Endothelial cell of umbilical vein (primary cell): ENCODE measurements at regions not wholly inside any gene's neighbourhood (a gene's known extent, or its start where the extent isn't known, plus 50 kb on each side); places are given as distances from the start of the nearest gene placed in this dataset.

Experiments used
- BruUV-seq: library from RNA; stranded (reverse); fragments of 400-500 nt; replicated peaks from 2 replicates; lab custom pipeline; 2021; lab: Mats Ljungman, UMichigan
- CTCF ChIA-PET: fragments of 300-600, 350-600 bp; sonication (Branson Sonifier 250); formaldehyde crosslinking; loops from one replicate; lab custom pipeline; 2021; ENCODE audit warnings: antibody characterized with exemption, inconsistent platforms; lab: Charles Lee
- POLR2A ChIA-PET: fragments of 300-600, 350-600 bp; sonication (Branson Sonifier 250); formaldehyde crosslinking; loops from one replicate; lab custom pipeline; 2021; ENCODE audit warnings: antibody characterized with exemption, inconsistent platforms; lab: Charles Lee
- DNase-seq: peaks from one replicate; pipeline ENCODE4 v3.0.0-alpha.2; 2011; ENCODE audit warnings: low read depth, low spot score
- FAIRE-seq: peaks from 2 replicates; lab custom pipeline; 2011; peaks lifted over from hg19 to GRCh38; lab: Jason Lieb, UNC
- H2AFZ ChIP-seq: 2 replicates; pipeline ENCODE4 v1.6.0; 2012; ENCODE audit warnings: low read depth, low read length, control low read depth, inconsistent platforms
- H3K27ac ChIP-seq: 2 replicates; pipeline ENCODE4 v1.5.1; 2011; ENCODE audit warnings: low read depth, mild to moderate bottlenecking, control low read depth, low read length, moderate library complexity; ENCODE audit not compliant: insufficient read depth
- H3K27me3 ChIP-seq, 2 experiments: 2 replicates each; pipeline versions ENCODE4 v1.6.0 to v1.6.1; 2011; ENCODE audit warnings: low read length in 2 of 2, mixed read lengths in 1 of 2; ENCODE audit not compliant: control insufficient read depth in 2 of 2, insufficient read depth in 2 of 2
- H3K36me3 ChIP-seq, 2 experiments: 2 replicates in 1 of 2; 3 replicates in 1 of 2; pipeline ENCODE4 v1.5.1; 2011; ENCODE audit warnings: low read length in 2 of 2, mild to moderate bottlenecking in 1 of 2, moderate library complexity in 1 of 2; ENCODE audit not compliant: control insufficient read depth in 2 of 2, insufficient read depth in 2 of 2; ENCODE audit errors: extremely low read depth in 1 of 2
- H3K4me1 ChIP-seq: 3 replicates; pipeline ENCODE4 v1.5.1; 2011; ENCODE audit warnings: mild to moderate bottlenecking, low read length; ENCODE audit not compliant: control insufficient read depth, insufficient read depth; ENCODE audit errors: extremely low read depth
- H3K4me2 ChIP-seq: 2 replicates; pipeline ENCODE4 v1.6.1; 2011; ENCODE audit warnings: low read length, control low read depth, mixed read lengths; ENCODE audit not compliant: insufficient read depth
- H3K4me3 ChIP-seq, 3 experiments: fragments of 200-600 bp in 1 of 3; sonication (generic), shearing (Covaris generic) in 1 of 3; replicated peaks in 1 of 3; 2 replicates each; pipeline ENCODE4 v1.5.1; 2011 to 2016; ENCODE audit warnings: control low read depth in 3 of 3, low read length in 3 of 3, mild to moderate bottlenecking in 2 of 3, inconsistent platforms in 1 of 3, low read depth in 1 of 3, moderate library complexity in 1 of 3; ENCODE audit not compliant: insufficient read depth in 1 of 3
- H3K79me2 ChIP-seq: 2 replicates; pipeline ENCODE4 v1.6.0; 2012; ENCODE audit warnings: low read length, inconsistent platforms; ENCODE audit not compliant: control insufficient read depth, insufficient read depth
- H3K9ac ChIP-seq: replicated peaks from 2 replicates; pipeline ENCODE3; 2011; ENCODE audit warnings: low read length, control low read depth; ENCODE audit not compliant: insufficient read depth; ENCODE audit errors: extremely low read depth
- H3K9me1 ChIP-seq: replicated peaks from 3 replicates; pipeline ENCODE4 v1.6.0; 2011; ENCODE audit warnings: mild to moderate bottlenecking, low read length; ENCODE audit not compliant: control insufficient read depth, insufficient read depth; ENCODE audit errors: extremely low read depth
- H3K9me3 ChIP-seq: replicated peaks from 2 replicates; pipeline ENCODE4 v1.5.1; 2012; ENCODE audit warnings: low read length, inconsistent platforms; ENCODE audit not compliant: control insufficient read depth, insufficient read depth
- H4K20me1 ChIP-seq: replicated peaks from 2 replicates; pipeline ENCODE3; 2011; ENCODE audit warnings: mild to moderate bottlenecking, low read length; ENCODE audit not compliant: control insufficient read depth, insufficient read depth; ENCODE audit errors: extremely low read depth
- CTCF ChIP-seq, 2 donors: IDR thresholded peaks; 1 replicate in 1 of 2; 2 replicates in 1 of 2; pipeline ENCODE4 v1.5.1; 2011; ENCODE audit warnings: low read length in 2 of 2, mild to moderate bottlenecking in 2 of 2, moderate library complexity in 2 of 2, control low read depth in 1 of 2, inconsistent platforms in 1 of 2, low read depth in 1 of 2; ENCODE audit not compliant: insufficient read depth in 1 of 2; ENCODE audit errors: extremely low read depth in 1 of 2
- EZH2 ChIP-seq: IDR thresholded peaks from 2 replicates; pipeline ENCODE4 v1.6.1; 2012; ENCODE audit warnings: borderline replicate concordance, low read depth, mild to moderate bottlenecking, moderate library complexity, low read length, inconsistent platforms; ENCODE audit not compliant: severe bottlenecking
- FOS ChIP-seq: IDR thresholded peaks from 2 replicates; pipeline ENCODE4 v1.6.1; 2011; ENCODE audit warnings: mild to moderate bottlenecking, low read length, moderate library complexity, borderline replicate concordance; ENCODE audit not compliant: insufficient read depth
- GATA2 ChIP-seq: IDR thresholded peaks from 2 replicates; pipeline ENCODE4 v1.7.0; 2011; ENCODE audit warnings: low read depth, mild to moderate bottlenecking, moderate library complexity, mixed read lengths, low read length; ENCODE audit not compliant: insufficient read length, insufficient read depth
- JUN ChIP-seq: IDR thresholded peaks from 2 replicates; pipeline ENCODE4 v1.6.1; 2011; ENCODE audit warnings: borderline replicate concordance, low read depth; ENCODE audit not compliant: insufficient read length, insufficient read depth
- MYC ChIP-seq: IDR thresholded peaks from one replicate; pipeline ENCODE4 v1.6.1; 2011; ENCODE audit warnings: mild to moderate bottlenecking, low read depth, low read length
- POLR2A ChIP-seq: IDR thresholded peaks from 2 replicates; pipeline ENCODE4 v1.6.1; 2012; ENCODE audit warnings: low read depth, mild to moderate bottlenecking, control low read depth, low read length
- POLR2AphosphoS5 ChIP-seq: IDR thresholded peaks from 2 replicates; pipeline ENCODE4 v1.6.1; 2012; ENCODE audit warnings: low read depth, mild to moderate bottlenecking, control low read depth, low read length, moderate library complexity; ENCODE audit not compliant: insufficient read depth
- dilution Hi-C: fragments of 300-500 bp; cut with MboI; formaldehyde crosslinking; loops from one replicate; pipeline ENCODE4 v1.15.0; 2019; ENCODE audit warnings: low sequenced_read_pairs; ENCODE audit not compliant: extremely low pct_ligation_motif_present
- intact Hi-C: fragments of 100-400 bp; cut with micrococcal nuclease; formaldehyde crosslinking; loops from one replicate; pipeline ENCODE4 v1.10.0; 2022
- TF ChIP-seq, protein P1 (sequence below): IDR thresholded peaks from 2 replicates; pipeline ENCODE4 v1.6.1; 2011; ENCODE audit not compliant: insufficient read depth, insufficient read length

GRCh38 chr6:2433711-2434110 lies 188.3 kb upstream of the GMDS start:
- Histone ChIP-seq H3K27me3 (no peaks in the 10 kb centered on the region), H3K79me2 (no peaks in the 10 kb centered on the region), H3K4me3 (no peak overlapping the region), H3K36me3 (no peaks in the 10 kb centered on the region), H3K4me1 (no peaks in the 10 kb centered on the region), H3K27ac (no peak overlapping the region), H3K9ac (no peak overlapping the region), H3K9me1 (no peaks in the 10 kb centered on the region), H3K4me2 (no peak overlapping the region), H4K20me1 (no peaks in the 10 kb centered on the region), H2AFZ (no peak overlapping the region), H3K9me3 (no peaks in the 10 kb centered on the region)
- intact Hi-C loops: no loop called here
- dilution Hi-C loops: no loop called here
- ChIA-PET POLR2A (no interaction called here), CTCF (no interaction called here)
- TF ChIP-seq MYC (no peak), CTCF (IDR thresholded peaks at IDR 0.05; ENCODE audit: extremely low read depth in 1 of 2, insufficient read depth in 1 of 2, low read depth in 1 of 2, low read length in 2 of 2) (no peak), GATA2 (no peak), POLR2AphosphoS5 (no peak), EZH2 (no peak), FOS (no peak), JUN (no peak), POLR2A (no peak)
- TF ChIP-seq, protein P1, sequence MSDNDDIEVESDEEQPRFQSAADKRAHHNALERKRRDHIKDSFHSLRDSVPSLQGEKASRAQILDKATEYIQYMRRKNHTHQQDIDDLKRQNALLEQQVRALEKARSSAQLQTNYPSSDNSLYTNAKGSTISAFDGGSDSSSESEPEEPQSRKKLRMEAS: no peak
- no peak for DNase-seq
- no TSS peak for BruUV-seq
- no peak for FAIRE-seq
